ENCODE measurements at regions not wholly inside any gene's neighbourhood (a gene's known extent, or its start where the extent isn't known, plus 50 kb on each side); places are given as distances from the start of the nearest gene placed in this dataset.

- TF ChIP-seq EZH2phosphoT487 (IDR thresholded peaks at IDR 0.05; ENCODE audit: borderline replicate concordance, low read length) (no peak), CTCF (IDR thresholded peaks at IDR 0.05; ENCODE audit: low read depth, low read length, poor library complexity, severe bottlenecking) (no peak)
- no peak overlapping the region for H3K4me2 ChIP-seq (ENCODE audit: low read length)
These were observed 584.1 kb downstream of the AJAP1 start for GRCh38 chr1:5238351-5239130.

GRCh38 chr1:5235355-5235899 is 581.0 kb downstream of the AJAP1 start:
- Histone ChIP-seq H3K27me3 (ENCODE audit: control insufficient read depth, low read length) (no peaks in the 10 kb centered on the region), H3K4me3 (ENCODE audit: low read length) (no peak overlapping the region), H3K9me2 (replicated peaks; ENCODE audit: control insufficient read depth, low read length) (no peaks in the 10 kb centered on the region), H3K4me2 (ENCODE audit: low read length) (no peak overlapping the region), H3K9me3 (ENCODE audit: control insufficient read depth, insufficient read depth, low read length) (peaks cover 8% of the 10 kb centered on the region; the same call in 1 of the 2 replicates), H3K27ac (ENCODE audit: low read depth, low read length) (no peak overlapping the region), H4K20me1 (ENCODE audit: control insufficient read depth, insufficient read depth, low read depth, low read length) (no peaks in the 10 kb centered on the region), H3K79me2 (ENCODE audit: control insufficient read depth, low read length) (no peaks in the 10 kb centered on the region), H3K4me1 (ENCODE audit: control insufficient read depth, low read length) (no peaks in the 10 kb centered on the region), H3F3A (ENCODE audit: control insufficient read depth, insufficient read depth) (no peaks in the 10 kb centered on the region), H3K36me3 (ENCODE audit: control insufficient read depth, low read length) (no peaks in the 10 kb centered on the region)
- TF ChIP-seq EZH2phosphoT487 (IDR thresholded peaks at IDR 0.05; ENCODE audit: borderline replicate concordance, low read length) (no peak), CTCF (IDR thresholded peaks at IDR 0.05; ENCODE audit: low read depth, low read length, poor library complexity, severe bottlenecking) (no peak)

More at GRCh38 chr1:5238351-5239130, 584.1 kb downstream of the AJAP1 start:
- Histone ChIP-seq H3K27ac (ENCODE audit: low read depth, low read length) (no peak overlapping the region), H4K20me1 (ENCODE audit: control insufficient read depth, insufficient read depth, low read depth, low read length) (no peaks in the 10 kb centered on the region), H3K9me2 (replicated peaks; ENCODE audit: control insufficient read depth, low read length) (no peaks in the 10 kb centered on the region), H3K4me3 (ENCODE audit: low read length) (no peak overlapping the region), H3K4me1 (ENCODE audit: control insufficient read depth, low read length) (no peaks in the 10 kb centered on the region), H3K79me2 (ENCODE audit: control insufficient read depth, low read length) (no peaks in the 10 kb centered on the region), H3K36me3 (ENCODE audit: control insufficient read depth, low read length) (no peaks in the 10 kb centered on the region), H3K9me3 (ENCODE audit: control insufficient read depth, insufficient read depth, low read length) (peaks cover 3% of the 10 kb centered on the region; the same call in 1 of the 2 replicates), H3K27me3 (ENCODE audit: control insufficient read depth, low read length) (no peaks in the 10 kb centered on the region), H3F3A (ENCODE audit: control insufficient read depth, insufficient read depth) (no peaks in the 10 kb centered on the region)

GRCh38 chr1:5232537-5232936 is 578.1 kb downstream of the AJAP1 start:
- H3K4me3 ChIP-seq (ENCODE audit: low read length) = no peak overlapping the region
- H3K36me3 ChIP-seq (ENCODE audit: control insufficient read depth, low read length) = no peaks in the 10 kb centered on the region
- H3K27me3 ChIP-seq (ENCODE audit: control insufficient read depth, low read length) = no peaks in the 10 kb centered on the region
- H3K79me2 ChIP-seq (ENCODE audit: control insufficient read depth, low read length) = no peaks in the 10 kb centered on the region
- H3K4me1 ChIP-seq (ENCODE audit: control insufficient read depth, low read length) = no peaks in the 10 kb centered on the region
- H4K20me1 ChIP-seq (ENCODE audit: control insufficient read depth, insufficient read depth, low read depth, low read length) = no peaks in the 10 kb centered on the region
- H3K4me2 ChIP-seq (ENCODE audit: low read length) = no peak overlapping the region
- H3F3A ChIP-seq (ENCODE audit: control insufficient read depth, insufficient read depth) = no peaks in the 10 kb centered on the region
- TF ChIP-seq CTCF (IDR thresholded peaks at IDR 0.05; ENCODE audit: low read depth, low read length, poor library complexity, severe bottlenecking) (no peak), EZH2phosphoT487 (IDR thresholded peaks at IDR 0.05; ENCODE audit: borderline replicate concordance, low read length) (no peak)
- peaks cover 8% of the 10 kb centered on the region; the same call in 1 of the 2 replicates for H3K9me3 ChIP-seq (ENCODE audit: control insufficient read depth, insufficient read depth, low read length)
- H3K9me2 ChIP-seq (replicated peaks; ENCODE audit: control insufficient read depth, low read length) = no peaks in the 10 kb centered on the region
- no peak overlapping the region for H3K27ac ChIP-seq (ENCODE audit: low read depth, low read length)

All from DOHH2 (cell line).